ENCODE measurements at regions not wholly inside any gene's neighbourhood (a gene's known extent, or its start where the extent isn't known, plus 50 kb on each side); places are given as distances from the start of the nearest gene placed in this dataset.

DNA sequence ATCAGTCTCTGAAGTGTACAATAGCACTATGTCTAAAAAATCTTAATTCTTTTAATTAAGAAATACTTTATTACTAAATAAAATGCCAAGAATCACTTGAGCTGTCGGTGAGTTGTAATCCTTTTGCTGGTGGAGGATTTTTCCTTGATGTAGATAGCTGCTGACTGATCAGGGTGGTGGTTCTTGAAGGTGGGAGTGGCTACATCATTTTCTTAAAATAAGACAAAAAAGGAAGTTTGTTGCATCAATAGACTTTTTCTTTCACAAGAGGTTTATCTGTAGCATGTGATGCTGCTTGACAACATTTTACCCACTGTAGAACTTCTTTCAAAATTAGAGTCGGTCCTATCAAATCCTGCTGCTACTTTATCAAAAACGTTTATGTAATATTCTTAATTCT is 68.8 kb upstream of the ZC4H2 start (continued):
- TF ChIP-seq, protein P1, sequence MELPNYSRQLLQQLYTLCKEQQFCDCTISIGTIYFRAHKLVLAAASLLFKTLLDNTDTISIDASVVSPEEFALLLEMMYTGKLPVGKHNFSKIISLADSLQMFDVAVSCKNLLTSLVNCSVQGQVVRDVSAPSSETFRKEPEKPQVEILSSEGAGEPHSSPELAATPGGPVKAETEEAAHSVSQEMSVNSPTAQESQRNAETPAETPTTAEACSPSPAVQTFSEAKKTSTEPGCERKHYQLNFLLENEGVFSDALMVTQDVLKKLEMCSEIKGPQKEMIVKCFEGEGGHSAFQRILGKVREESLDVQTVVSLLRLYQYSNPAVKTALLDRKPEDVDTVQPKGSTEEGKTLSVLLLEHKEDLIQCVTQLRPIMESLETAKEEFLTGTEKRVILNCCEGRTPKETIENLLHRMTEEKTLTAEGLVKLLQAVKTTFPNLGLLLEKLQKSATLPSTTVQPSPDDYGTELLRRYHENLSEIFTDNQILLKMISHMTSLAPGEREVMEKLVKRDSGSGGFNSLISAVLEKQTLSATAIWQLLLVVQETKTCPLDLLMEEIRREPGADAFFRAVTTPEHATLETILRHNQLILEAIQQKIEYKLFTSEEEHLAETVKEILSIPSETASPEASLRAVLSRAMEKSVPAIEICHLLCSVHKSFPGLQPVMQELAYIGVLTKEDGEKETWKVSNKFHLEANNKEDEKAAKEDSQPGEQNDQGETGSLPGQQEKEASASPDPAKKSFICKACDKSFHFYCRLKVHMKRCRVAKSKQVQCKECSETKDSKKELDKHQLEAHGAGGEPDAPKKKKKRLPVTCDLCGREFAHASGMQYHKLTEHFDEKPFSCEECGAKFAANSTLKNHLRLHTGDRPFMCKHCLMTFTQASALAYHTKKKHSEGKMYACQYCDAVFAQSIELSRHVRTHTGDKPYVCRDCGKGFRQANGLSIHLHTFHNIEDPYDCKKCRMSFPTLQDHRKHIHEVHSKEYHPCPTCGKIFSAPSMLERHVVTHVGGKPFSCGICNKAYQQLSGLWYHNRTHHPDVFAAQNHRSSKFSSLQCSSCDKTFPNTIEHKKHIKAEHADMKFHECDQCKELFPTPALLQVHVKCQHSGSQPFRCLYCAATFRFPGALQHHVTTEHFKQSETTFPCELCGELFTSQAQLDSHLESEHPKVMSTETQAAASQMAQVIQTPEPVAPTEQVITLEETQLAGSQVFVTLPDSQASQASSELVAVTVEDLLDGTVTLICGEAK (IDR thresholded peaks at IDR 0.05): no peak
- TF ChIP-seq, protein P1 (CRISPR knock-in tag; IDR thresholded peaks at IDR 0.05): no peak
- TF ChIP-seq ZNF561 (CRISPR knock-in tag; conservative IDR thresholded peaks at IDR 0.05) (no peak), FUS (optimal IDR thresholded peaks at IDR 0.05; ENCODE audit: low read depth, low read length) (no peak), SLC30A9 (CRISPR knock-in tag; IDR thresholded peaks at IDR 0.05) (no peak), PYGO2 (tag; IDR thresholded peaks at IDR 0.05) (no peak)
- TF ChIP-seq, protein P2, sequence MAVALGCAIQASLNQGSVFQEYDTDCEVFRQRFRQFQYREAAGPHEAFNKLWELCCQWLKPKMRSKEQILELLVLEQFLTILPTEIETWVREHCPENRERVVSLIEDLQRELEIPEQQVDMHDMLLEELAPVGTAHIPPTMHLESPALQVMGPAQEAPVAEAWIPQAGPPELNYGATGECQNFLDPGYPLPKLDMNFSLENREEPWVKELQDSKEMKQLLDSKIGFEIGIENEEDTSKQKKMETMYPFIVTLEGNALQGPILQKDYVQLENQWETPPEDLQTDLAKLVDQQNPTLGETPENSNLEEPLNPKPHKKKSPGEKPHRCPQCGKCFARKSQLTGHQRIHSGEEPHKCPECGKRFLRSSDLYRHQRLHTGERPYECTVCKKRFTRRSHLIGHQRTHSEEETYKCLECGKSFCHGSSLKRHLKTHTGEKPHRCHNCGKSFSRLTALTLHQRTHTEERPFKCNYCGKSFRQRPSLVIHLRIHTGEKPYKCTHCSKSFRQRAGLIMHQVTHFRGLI (CRISPR knock-in tag; IDR thresholded peaks at IDR 0.05): no peak

All from K562 (cell line).